GM12878 (cell line): ENCODE measurements at regions not wholly inside any gene's neighbourhood (a gene's known extent, or its start where the extent isn't known, plus 50 kb on each side); places are given as distances from the start of the nearest gene placed in this dataset.

Experiments used
- ATF3 ChIP-seq: IDR thresholded peaks from 2 replicates; pipeline ENCODE4 v1.6.1; 2011; ENCODE audit warnings: low read depth, mild to moderate bottlenecking, low read length, moderate library complexity, borderline replicate concordance; ENCODE audit errors: extremely low read depth
- CTCF ChIP-seq, 3 experiments: IDR thresholded peaks in 2 of 3; conservative IDR thresholded peaks in 1 of 3; 2 replicates each; pipeline ENCODE4 v1.5.1; 2011; ENCODE audit warnings: low read depth in 3 of 3, low read length in 3 of 3, mild to moderate bottlenecking in 3 of 3, control low read depth in 2 of 3, moderate library complexity in 2 of 3, inconsistent platforms in 1 of 3, mixed read lengths in 1 of 3; ENCODE audit not compliant: control insufficient read depth in 2 of 3, insufficient read depth in 1 of 3; ENCODE audit errors: extremely low read depth in 1 of 3
- EGR1 ChIP-seq, 2 experiments: IDR thresholded peaks; 1 replicate in 1 of 2; 2 replicates in 1 of 2; pipeline ENCODE4 v1.6.1; 2011 to 2012; ENCODE audit warnings: low read depth in 2 of 2, low read length in 2 of 2, borderline replicate concordance in 1 of 2, mild to moderate bottlenecking in 1 of 2, moderate library complexity in 1 of 2
- MAX ChIP-seq: IDR thresholded peaks from 2 replicates; pipeline ENCODE4 v1.6.1; 2012; ENCODE audit warnings: low read depth, low read length, improper control_type of control experiment
- YY1 ChIP-seq: IDR thresholded peaks from 2 replicates; pipeline ENCODE4 v1.6.1; 2011; ENCODE audit warnings: low read depth, mild to moderate bottlenecking, low read length

- TF ChIP-seq ATF3 (no peak), YY1 (no peak), CTCF (IDR thresholded peaks at IDR 0.05 in 2 of 3, conservative IDR thresholded peaks at IDR 0.05 in 1 of 3; ENCODE audit: control insufficient read depth in 2 of 3, extremely low read depth in 1 of 3, insufficient read depth in 1 of 3, low read depth in 3 of 3, low read length in 3 of 3) (no peak), MAX (no peak), EGR1 (IDR thresholded peaks at IDR 0.05; ENCODE audit: borderline replicate concordance in 1 of 2, low read depth in 2 of 2, low read length in 2 of 2) (no peak)
Measured at GRCh38 chr15:25609371-25609770, 170.5 kb upstream of the UBE3A start.
